ENCODE measurements at regions not wholly inside any gene's neighbourhood (a gene's known extent, or its start where the extent isn't known, plus 50 kb on each side); places are given as distances from the start of the nearest gene placed in this dataset.

GRCh38 chr11:86193297-86194095, 51.1 kb upstream of the EED start:
- DNase-seq (ENCODE audit: low read depth in 2 of 2): peak; percentile 63 to 73

GRCh38 chr11:86192519-86193257, 51.9 kb upstream of the EED start:
- no peak for DNase-seq (ENCODE audit: low read depth in 2 of 2)

- no peak for DNase-seq (ENCODE audit: low read depth in 2 of 2)
Observed at GRCh38 chr11:86191874-86192273, 52.7 kb upstream of the EED start.

- DNase-seq (ENCODE audit: low read depth in 2 of 2): no peak
Observed at GRCh38 chr11:86187027-86187426, 57.5 kb upstream of the EED start.

- no peak for DNase-seq (ENCODE audit: low read depth in 2 of 2)
Observed at GRCh38 chr11:86186386-86186785, 58.2 kb upstream of the EED start.

GRCh38 chr11:86185381-86185750, 59.2 kb upstream of the EED start:
- DNase-seq (ENCODE audit: low read depth in 2 of 2): no peak

- no peak for DNase-seq (ENCODE audit: low read depth in 2 of 2)
Observed at GRCh38 chr11:86184728-86185380, 59.7 kb upstream of the EED start.

GRCh38 chr11:86183694-86184093, 60.9 kb upstream of the EED start:
- peak; percentile 16 to 38 for DNase-seq (ENCODE audit: low read depth in 2 of 2)

GRCh38 chr11:86182976-86183584, 61.5 kb upstream of the EED start:
- peak; percentile 38 to 52 for DNase-seq (ENCODE audit: low read depth in 2 of 2)

- no peak for DNase-seq (ENCODE audit: low read depth in 2 of 2)
Observed at GRCh38 chr11:86181379-86181778, 63.2 kb upstream of the EED start.

- no peak for DNase-seq (ENCODE audit: low read depth in 2 of 2)
Observed at GRCh38 chr11:86180851-86181250, 63.7 kb upstream of the EED start.

- no peak for DNase-seq (ENCODE audit: low read depth in 2 of 2)
Observed at GRCh38 chr11:86180423-86180822, 64.1 kb upstream of the EED start.

GRCh38 chr11:86179646-86180064, 64.9 kb upstream of the EED start:
- DNase-seq (ENCODE audit: low read depth in 2 of 2): no peak

- DNase-seq (ENCODE audit: low read depth in 2 of 2): no peak
Observed at GRCh38 chr11:86177302-86177701, 67.3 kb upstream of the EED start.

- peak; percentile 17 to 39 for DNase-seq (ENCODE audit: low read depth in 2 of 2)
Observed at GRCh38 chr11:86176165-86176884, 68.2 kb upstream of the EED start.

- no peak for DNase-seq (ENCODE audit: low read depth in 2 of 2)
Observed at GRCh38 chr11:86175626-86176025, 68.9 kb upstream of the EED start.

GRCh38 chr11:86175191-86175590, 69.4 kb upstream of the EED start:
- no peak for DNase-seq (ENCODE audit: low read depth in 2 of 2)

- DNase-seq (ENCODE audit: low read depth in 2 of 2): no peak
Observed at GRCh38 chr11:86174101-86175046, 70.2 kb upstream of the EED start.

GRCh38 chr11:86172894-86173293, 71.7 kb upstream of the EED start:
- no peak for DNase-seq (ENCODE audit: low read depth in 2 of 2)

- DNase-seq (ENCODE audit: low read depth in 2 of 2): no peak
Observed at GRCh38 chr11:86171627-86172026, 72.9 kb upstream of the EED start.
